SK-N-SH treated with all-trans-retinoic acid at 6 μM for 48 hours (cell line): ENCODE measurements at regions not wholly inside any gene's neighbourhood (a gene's known extent, or its start where the extent isn't known, plus 50 kb on each side); places are given as distances from the start of the nearest gene placed in this dataset.
"Not testable (repeated sequence)": the region's sequence is repeated elsewhere in the genome, so short reads cannot be mapped to it uniquely, and the experiment has no call there.

Source experiments
- ATAC-seq: fragments of 200-7000 bp; cut with Tn5 transposase; 3 replicates; pipeline ENCODE4 v1.9.1; 2020; ENCODE audit warnings: mild to moderate bottlenecking, moderate library complexity
- BACH2 ChIP-seq: fragments of 250-450 bp; sonication (Bioruptor Pico); IDR thresholded peaks from 2 replicates; pipeline ENCODE4 v1.9.0; 2021; ENCODE audit warnings: mild to moderate bottlenecking, borderline replicate concordance
- CSDC2 ChIP-seq: fragments of 250-450 bp; sonication (Bioruptor Pico); IDR thresholded peaks from 2 replicates; pipeline ENCODE4 v1.5.0; 2020; ENCODE audit warnings: mild to moderate bottlenecking, moderate library complexity
- ESRRG ChIP-seq: fragments of 250-450 bp; sonication (Bioruptor Pico); IDR thresholded peaks from 2 replicates; pipeline ENCODE4 v1.6.1; 2021; ENCODE audit warnings: mild to moderate bottlenecking
- OSR1 ChIP-seq: fragments of 250-450 bp; sonication (Bioruptor Pico); IDR thresholded peaks from 2 replicates; pipeline ENCODE4 v1.8.0; 2022; ENCODE audit warnings: moderate library complexity, mild to moderate bottlenecking, inconsistent platforms
- PPARA ChIP-seq: fragments of 250-450 bp; sonication (Bioruptor Pico); IDR thresholded peaks from 2 replicates; pipeline ENCODE4 v1.5.0; 2020; ENCODE audit warnings: mild to moderate bottlenecking, borderline replicate concordance
- SNAI2 ChIP-seq: fragments of 250-450 bp; sonication (Bioruptor Pico); IDR thresholded peaks from 2 replicates; pipeline ENCODE4 v1.5.0; 2020; ENCODE audit warnings: mild to moderate bottlenecking, moderate library complexity
- TCF4 ChIP-seq: fragments of 250-450 bp; sonication (Bioruptor Pico); IDR thresholded peaks from 2 replicates; pipeline ENCODE4 v1.8.0; 2021; ENCODE audit warnings: mild to moderate bottlenecking, moderate library complexity, borderline replicate concordance
- ZFP30 ChIP-seq: fragments of 450-650 bp; formaldehyde crosslinking; IDR thresholded peaks from 2 replicates; pipeline ENCODE4 v1.5.0; 2022; ENCODE audit warnings: mild to moderate bottlenecking, moderate library complexity
- ZNF565 ChIP-seq: fragments of 450-650 bp; formaldehyde crosslinking; conservative IDR thresholded peaks from 2 replicates; pipeline ENCODE4 v1.5.0; 2020; ENCODE audit warnings: low read depth, mild to moderate bottlenecking, moderate library complexity
- ZNF70 ChIP-seq: fragments of 450-650 bp; formaldehyde crosslinking; IDR thresholded peaks from 2 replicates; pipeline ENCODE4 v1.5.0; 2020; ENCODE audit warnings: mild to moderate bottlenecking, moderate library complexity
- ZNF8 ChIP-seq: fragments of 450-650 bp; formaldehyde crosslinking; IDR thresholded peaks from 2 replicates; pipeline ENCODE4 v1.5.0; 2020; ENCODE audit warnings: mild to moderate bottlenecking, moderate library complexity
- TF ChIP-seq, protein P1 (sequence below): fragments of 250-450 bp; sonication (Bioruptor Pico); IDR thresholded peaks from 2 replicates; pipeline ENCODE4 v1.5.1; 2020; ENCODE audit warnings: low read depth, mild to moderate bottlenecking, moderate library complexity
- TF ChIP-seq, protein P2 (sequence below): fragments of 250-450 bp; sonication (Bioruptor Pico); IDR thresholded peaks from 2 replicates; pipeline ENCODE4 v1.8.0; 2020; ENCODE audit warnings: mild to moderate bottlenecking, moderate library complexity, borderline replicate concordance
- TF ChIP-seq, protein P3 (sequence below): fragments of 250-450 bp; sonication (Bioruptor Pico); IDR thresholded peaks from 2 replicates; pipeline ENCODE4 v1.8.0; 2021; ENCODE audit warnings: low read depth, mild to moderate bottlenecking, moderate library complexity, borderline replicate concordance
- TF ChIP-seq, protein P4 (sequence below): fragments of 250-450 bp; sonication (Bioruptor Pico); IDR thresholded peaks from 2 replicates; pipeline ENCODE4 v1.5.0; 2020; ENCODE audit warnings: mild to moderate bottlenecking, moderate library complexity

DNA sequence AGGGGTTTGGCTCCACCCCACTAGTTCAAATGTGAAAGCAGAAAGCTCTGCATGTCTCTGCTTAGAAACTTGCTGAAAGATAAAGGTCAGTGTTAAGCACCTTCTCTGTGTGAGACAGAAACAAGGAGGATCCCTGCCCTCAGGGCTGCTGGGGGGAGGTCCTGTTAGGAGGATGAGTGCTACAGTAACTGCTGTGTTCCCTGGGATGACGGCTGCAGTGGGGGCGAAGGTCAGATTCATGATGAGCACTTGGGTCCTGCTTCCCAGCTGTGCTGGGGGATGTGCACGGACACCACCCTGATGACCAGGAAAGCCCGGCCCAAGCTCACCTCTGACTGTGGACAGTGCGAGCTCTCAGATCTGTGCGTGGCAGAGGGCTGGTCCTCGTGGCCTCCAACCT, 252.6 kb downstream of the DLL1 start:
- TF ChIP-seq PPARA (CRISPR knock-in tag) (no peak), ESRRG (CRISPR knock-in tag) (no peak), ZNF70 (CRISPR knock-in tag) (no peak), CSDC2 (CRISPR knock-in tag) (no peak), ZFP30 (CRISPR knock-in tag) (no peak), OSR1 (CRISPR knock-in tag) (no peak), BACH2 (CRISPR knock-in tag) (no peak)
- TF ChIP-seq, protein P1, sequence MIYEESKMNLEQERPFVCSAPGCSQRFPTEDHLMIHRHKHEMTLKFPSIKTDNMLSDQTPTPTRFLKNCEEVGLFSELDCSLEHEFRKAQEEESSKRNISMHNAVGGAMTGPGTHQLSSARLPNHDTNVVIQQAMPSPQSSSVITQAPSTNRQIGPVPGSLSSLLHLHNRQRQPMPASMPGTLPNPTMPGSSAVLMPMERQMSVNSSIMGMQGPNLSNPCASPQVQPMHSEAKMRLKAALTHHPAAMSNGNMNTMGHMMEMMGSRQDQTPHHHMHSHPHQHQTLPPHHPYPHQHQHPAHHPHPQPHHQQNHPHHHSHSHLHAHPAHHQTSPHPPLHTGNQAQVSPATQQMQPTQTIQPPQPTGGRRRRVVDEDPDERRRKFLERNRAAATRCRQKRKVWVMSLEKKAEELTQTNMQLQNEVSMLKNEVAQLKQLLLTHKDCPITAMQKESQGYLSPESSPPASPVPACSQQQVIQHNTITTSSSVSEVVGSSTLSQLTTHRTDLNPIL (CRISPR knock-in tag) = no peak
- TF ChIP-seq, protein P2, sequence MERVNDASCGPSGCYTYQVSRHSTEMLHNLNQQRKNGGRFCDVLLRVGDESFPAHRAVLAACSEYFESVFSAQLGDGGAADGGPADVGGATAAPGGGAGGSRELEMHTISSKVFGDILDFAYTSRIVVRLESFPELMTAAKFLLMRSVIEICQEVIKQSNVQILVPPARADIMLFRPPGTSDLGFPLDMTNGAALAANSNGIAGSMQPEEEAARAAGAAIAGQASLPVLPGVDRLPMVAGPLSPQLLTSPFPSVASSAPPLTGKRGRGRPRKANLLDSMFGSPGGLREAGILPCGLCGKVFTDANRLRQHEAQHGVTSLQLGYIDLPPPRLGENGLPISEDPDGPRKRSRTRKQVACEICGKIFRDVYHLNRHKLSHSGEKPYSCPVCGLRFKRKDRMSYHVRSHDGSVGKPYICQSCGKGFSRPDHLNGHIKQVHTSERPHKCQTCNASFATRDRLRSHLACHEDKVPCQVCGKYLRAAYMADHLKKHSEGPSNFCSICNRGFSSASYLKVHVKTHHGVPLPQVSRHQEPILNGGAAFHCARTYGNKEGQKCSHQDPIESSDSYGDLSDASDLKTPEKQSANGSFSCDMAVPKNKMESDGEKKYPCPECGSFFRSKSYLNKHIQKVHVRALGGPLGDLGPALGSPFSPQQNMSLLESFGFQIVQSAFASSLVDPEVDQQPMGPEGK = no peak
- no peak for ATAC-seq

DNA sequence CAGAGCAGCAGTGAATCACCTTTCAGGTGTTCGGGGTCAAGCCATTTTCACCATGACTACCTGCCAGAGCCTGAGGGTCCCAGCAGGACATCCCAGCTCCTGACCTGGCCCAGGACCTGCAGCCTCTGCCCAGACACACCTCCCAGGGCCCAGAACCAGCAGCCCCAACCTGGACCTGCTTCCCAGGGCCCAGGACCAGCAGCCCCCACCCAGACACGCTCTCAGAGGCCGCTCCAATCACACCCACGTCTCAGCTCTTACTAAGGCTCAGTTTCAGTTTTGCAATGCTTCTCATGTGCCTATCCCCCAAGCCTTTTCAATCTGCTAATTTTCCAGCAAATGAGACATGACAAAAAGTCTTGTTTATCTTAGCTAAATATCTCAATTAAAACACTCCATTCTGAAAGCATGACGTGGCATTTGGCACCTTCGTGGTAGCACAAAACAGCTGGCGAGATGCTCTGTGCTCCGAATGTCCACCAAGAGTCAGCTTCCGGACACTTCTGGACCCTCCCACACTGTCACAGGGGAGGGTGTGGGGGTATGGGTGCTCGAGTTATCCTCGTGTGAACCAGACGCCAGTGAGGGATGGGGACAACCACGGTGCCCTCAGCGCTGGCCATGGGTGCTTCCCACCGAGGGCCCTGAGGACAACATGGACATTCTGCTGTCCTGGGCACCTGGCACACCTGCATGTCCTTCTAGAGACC, 253.2 kb downstream of the DLL1 start:
- no peak for ATAC-seq
- TF ChIP-seq, protein P3, sequence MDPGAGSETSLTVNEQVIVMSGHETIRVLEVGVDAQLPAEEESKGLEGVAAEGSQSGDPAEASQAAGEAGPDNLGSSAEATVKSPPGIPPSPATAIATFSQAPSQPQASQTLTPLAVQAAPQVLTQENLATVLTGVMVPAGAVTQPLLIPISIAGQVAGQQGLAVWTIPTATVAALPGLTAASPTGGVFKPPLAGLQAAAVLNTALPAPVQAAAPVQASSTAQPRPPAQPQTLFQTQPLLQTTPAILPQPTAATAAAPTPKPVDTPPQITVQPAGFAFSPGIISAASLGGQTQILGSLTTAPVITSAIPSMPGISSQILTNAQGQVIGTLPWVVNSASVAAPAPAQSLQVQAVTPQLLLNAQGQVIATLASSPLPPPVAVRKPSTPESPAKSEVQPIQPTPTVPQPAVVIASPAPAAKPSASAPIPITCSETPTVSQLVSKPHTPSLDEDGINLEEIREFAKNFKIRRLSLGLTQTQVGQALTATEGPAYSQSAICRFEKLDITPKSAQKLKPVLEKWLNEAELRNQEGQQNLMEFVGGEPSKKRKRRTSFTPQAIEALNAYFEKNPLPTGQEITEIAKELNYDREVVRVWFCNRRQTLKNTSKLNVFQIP (CRISPR knock-in tag) = no peak
- TF ChIP-seq SNAI2 (CRISPR knock-in tag) = no peak
- TF ChIP-seq ZNF565 (CRISPR knock-in tag) = no peak
- TF ChIP-seq TCF4 (CRISPR knock-in tag) = no peak
- TF ChIP-seq ZFP30 (CRISPR knock-in tag) = no peak
- TF ChIP-seq BACH2 (CRISPR knock-in tag) = no peak
- no peak for TF ChIP-seq PPARA (CRISPR knock-in tag)
- TF ChIP-seq, protein P4, sequence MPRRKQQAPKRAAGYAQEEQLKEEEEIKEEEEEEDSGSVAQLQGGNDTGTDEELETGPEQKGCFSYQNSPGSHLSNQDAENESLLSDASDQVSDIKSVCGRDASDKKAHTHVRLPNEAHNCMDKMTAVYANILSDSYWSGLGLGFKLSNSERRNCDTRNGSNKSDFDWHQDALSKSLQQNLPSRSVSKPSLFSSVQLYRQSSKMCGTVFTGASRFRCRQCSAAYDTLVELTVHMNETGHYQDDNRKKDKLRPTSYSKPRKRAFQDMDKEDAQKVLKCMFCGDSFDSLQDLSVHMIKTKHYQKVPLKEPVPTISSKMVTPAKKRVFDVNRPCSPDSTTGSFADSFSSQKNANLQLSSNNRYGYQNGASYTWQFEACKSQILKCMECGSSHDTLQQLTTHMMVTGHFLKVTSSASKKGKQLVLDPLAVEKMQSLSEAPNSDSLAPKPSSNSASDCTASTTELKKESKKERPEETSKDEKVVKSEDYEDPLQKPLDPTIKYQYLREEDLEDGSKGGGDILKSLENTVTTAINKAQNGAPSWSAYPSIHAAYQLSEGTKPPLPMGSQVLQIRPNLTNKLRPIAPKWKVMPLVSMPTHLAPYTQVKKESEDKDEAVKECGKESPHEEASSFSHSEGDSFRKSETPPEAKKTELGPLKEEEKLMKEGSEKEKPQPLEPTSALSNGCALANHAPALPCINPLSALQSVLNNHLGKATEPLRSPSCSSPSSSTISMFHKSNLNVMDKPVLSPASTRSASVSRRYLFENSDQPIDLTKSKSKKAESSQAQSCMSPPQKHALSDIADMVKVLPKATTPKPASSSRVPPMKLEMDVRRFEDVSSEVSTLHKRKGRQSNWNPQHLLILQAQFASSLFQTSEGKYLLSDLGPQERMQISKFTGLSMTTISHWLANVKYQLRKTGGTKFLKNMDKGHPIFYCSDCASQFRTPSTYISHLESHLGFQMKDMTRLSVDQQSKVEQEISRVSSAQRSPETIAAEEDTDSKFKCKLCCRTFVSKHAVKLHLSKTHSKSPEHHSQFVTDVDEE (CRISPR knock-in tag) = no peak
- TF ChIP-seq CSDC2 (CRISPR knock-in tag) = no peak

DNA sequence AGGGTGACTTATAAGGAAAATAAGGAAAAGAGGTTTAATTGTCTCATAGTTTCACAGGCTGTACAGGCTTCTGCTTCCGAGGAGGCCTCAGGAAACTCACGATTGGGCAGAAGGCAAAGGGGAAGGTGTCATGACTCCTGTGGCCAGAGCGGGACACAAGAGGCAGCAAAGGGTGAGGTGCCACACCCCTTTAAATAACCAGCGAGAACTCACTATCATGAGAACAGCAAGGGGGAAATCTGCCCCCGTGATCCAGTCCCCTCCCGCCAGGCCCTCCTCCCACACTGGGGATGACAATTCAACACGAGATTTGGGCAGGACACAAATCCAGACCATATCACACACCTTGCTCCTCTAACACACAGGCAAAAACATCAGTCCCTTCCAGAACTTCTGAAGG, 254.0 kb downstream of the DLL1 start:
- TF ChIP-seq ESRRG (CRISPR knock-in tag) = no peak
- TF ChIP-seq, protein P3 (CRISPR knock-in tag) = no peak
- no peak for TF ChIP-seq OSR1 (CRISPR knock-in tag)
- no peak for TF ChIP-seq ZNF70 (CRISPR knock-in tag)
- TF ChIP-seq, protein P1 (CRISPR knock-in tag) = no peak
- TF ChIP-seq BACH2 (CRISPR knock-in tag) = no peak
- TF ChIP-seq ZNF8 (CRISPR knock-in tag) = no peak
- no peak for ATAC-seq

DNA sequence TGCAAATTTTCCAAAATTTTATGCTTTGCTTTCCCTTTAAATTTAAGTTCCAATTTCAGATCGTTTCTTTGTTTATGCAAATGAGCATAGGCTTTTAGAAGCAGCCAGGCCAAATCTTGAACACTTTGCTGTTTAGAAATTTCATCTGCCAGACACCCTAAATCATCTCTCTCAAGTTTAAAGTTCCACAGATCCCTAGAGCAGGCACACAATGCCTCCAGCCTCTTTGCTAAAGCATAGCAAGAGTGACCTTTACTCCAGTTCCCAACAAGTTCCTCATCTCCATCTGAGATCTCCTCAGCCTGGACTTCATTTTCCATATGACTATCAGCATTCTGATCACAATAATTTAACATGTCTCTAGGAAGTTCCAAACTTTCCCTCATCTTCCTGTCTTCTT, 254.5 kb downstream of the DLL1 start:
- ATAC-seq = not testable (repeated sequence)
